HG02623 (cell line): ENCODE measurements at regions not wholly inside any gene's neighbourhood (a gene's known extent, or its start where the extent isn't known, plus 50 kb on each side); places are given as distances from the start of the nearest gene placed in this dataset.
"Not testable (repeated sequence)": the region's sequence is repeated elsewhere in the genome, so short reads cannot be mapped to it uniquely, and the experiment has no call there.

Experiments
- ATAC-seq: cut with Tn5 transposase; IDR thresholded peaks from one replicate; pipeline ENCODE4 v1.9.1; 2021; ENCODE audit warnings: moderate library complexity; ENCODE audit not compliant: unreplicated experiment

DNA sequence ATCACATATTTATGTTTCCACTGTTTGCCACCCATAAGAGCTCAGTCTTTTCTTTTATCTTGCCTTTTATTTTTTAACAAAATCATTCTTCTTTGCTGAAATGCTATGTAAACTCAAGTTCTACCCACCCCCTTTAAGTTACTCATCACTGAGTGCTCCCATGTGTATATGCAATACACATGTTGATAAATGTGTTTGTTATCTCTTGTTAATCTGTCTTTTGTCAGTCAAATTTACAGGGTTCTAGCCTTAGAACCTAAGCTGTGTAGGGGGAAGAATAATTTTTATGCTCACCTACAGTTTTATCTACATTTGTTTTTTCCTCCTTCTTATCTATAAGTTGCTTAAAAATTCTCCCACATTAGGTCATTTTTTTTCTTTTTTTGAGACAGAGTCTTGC, 1195.9 kb downstream of the ROBO2 start:
- no peak for ATAC-seq

DNA sequence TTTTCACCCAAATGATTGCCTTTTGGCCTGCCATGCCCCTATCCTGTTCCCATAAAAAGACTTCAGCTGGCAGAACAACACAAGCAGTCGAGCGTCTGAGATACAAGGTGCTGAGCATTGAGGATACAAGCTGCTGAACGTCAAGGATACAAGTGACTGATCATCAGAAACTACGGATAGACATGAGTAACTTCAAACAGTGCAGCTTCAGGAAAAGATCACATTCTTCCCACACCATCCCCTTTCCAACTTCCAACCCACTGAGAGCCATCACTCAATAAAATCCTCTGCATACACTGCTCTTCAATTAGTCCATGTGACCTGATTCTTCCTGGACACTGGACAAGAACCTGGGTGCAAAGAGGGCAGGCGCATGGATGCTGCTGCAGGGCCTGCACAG, 1198.9 kb downstream of the ROBO2 start:
- ATAC-seq, result no peak

DNA sequence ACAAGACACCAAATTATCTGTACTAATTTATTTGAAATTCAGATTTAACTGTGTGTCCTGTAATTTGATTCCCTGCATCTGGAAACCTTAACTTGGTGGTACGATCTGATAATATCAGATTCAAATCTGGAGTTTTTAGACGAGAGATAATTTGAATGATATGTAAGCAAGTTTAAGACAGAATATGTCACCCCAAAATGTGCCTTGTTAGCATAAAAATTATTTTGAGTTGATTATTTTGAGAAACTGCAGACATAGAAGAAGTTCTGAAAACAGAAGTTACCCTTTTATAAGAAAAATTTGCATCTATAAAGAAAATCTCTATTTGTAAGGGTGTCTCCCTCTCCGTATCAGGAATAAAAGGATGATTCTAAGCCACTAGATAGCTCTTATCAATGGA, 1202.8 kb downstream of the ROBO2 start:
- no peak for ATAC-seq

DNA sequence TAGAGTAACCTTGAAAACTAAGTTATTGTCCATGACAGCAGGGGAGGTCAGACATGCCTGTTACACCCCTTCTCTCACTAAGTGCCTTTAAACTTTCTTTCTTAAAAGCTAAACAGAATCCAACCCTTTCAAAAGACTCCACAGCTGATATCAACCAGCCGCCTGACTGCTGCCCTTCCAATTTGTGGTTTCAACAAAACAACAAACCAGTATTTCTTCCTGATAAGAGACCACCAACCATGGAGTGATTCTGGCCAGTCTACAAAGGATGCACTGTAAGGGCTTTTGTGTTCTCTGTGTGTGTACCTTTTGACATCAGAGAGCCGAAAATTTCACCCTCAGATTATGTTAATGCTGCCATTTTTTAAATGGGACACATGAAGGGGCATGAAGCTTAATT, 1204.2 kb downstream of the ROBO2 start:
- no peak for ATAC-seq

DNA sequence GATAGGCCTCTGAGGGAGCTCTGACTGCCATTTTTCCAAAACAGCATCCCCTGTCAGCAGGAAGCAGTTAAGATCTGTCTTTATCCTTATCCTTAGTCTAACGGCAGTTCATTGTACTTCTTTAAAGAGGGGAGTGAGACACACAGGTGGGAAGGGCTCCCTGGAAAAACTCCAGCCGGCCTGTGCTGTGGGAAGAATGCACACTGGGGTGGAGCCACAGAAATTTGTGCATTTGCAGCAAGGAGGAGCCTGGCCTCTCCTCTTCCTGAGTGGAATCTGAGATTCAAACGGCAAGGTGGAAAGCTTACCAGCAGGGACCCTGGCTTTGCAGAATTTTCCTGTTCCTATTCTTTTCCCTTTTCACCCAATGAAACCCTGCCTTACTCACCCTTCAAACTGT, 1209.4 kb downstream of the ROBO2 start:
- no peak for ATAC-seq

DNA sequence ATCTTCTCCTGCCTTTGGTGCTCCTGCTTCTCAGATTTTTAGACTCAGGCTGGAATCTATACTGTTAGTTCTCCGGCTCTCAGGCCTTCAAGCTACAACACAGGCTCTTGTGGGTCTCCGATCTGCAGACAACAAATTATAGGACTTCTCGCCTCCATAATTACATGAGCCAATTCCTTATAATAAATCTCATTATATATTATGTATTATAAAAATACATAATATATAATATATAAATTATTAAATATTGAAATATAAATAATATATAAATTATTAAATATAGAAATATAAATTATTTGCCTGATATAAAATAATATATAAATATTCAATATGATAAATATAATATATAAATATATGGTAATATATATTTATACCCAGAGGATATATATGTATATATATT, 1214.0 kb downstream of the ROBO2 start:
- ATAC-seq, result no peak

DNA sequence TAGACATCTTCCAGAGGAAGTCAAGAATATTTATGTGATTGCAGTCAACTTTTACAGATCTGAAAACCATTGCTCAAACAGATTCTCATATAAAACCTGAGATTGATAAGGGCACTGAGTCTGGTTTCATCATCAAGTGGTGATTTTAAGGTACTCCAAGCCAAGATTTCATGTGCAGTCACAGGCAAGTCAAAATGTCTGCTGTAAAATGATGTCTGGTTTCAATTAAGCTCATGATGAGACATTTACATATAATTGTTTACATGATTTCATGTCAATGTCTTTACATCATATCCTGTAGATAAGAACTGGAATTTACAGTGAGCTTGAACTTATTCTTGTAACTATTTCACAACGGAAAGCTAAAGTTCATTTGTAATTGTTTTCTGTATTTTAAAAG, 1215.5 kb downstream of the ROBO2 start:
- no peak for ATAC-seq

DNA sequence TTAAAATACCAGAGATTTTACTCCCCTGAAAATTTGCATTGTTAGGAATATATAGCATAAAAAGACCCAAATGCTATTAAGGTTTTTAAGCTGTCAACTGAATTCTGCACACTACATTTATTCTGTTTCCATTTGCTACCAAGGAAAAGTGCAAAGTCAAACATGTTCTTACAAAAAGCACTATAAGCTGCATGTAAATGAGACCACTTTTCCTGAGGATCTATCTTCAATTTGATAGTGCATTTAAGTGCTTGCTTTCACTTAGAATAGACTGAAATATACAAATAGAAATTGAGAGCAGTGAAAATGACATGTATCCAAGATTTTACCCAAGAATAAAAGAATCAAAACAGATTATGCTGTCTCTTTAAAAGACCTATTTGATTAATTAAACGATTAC, 1216.2 kb downstream of the ROBO2 start:
- no peak for ATAC-seq

DNA sequence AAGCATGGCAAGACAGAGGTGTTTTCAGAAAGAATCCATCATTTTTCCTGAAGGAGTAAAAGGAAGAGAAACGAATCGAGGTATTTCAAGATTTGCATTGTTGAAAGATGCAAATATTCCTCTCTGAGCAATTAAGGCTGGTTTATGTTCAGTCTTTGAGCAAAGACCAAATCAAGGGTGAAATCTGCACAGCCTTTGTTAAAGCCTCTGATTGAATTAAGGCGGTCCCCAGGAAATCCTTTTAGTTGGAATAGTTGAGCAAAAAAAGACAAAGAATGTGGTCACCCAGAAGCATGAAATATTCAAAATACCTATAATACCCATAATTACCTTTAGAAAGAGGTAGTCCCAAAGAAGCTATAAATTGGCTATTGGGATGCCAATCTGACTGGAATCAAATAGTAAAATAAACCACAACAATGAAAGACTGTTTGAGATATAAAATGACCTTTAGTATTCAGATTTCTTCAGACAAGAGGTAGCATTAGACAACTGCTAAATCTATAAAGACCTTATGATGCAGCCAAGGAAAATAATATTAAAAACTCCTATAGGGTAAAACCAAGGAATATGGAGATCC, 1218.1 kb downstream of the ROBO2 start:
- ATAC-seq, result no peak

DNA sequence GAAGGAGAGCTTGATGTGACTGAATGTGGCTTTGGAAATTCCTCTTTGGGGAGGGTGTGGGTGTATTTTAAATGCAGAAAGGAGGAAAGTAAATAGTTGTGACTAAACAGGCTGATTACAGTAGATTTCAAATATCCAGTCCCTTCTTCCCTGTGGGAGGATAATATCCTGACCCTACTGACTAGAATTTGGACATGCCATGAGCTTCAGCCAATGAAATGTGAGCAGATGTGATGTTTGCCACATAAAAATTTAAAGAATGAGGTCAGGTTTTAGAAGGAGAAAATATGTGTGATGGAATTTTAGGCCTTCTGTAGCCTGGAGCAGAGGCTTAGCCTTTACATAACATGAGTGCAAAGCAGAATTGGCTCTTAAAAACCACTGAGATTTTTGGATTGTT, 1218.9 kb downstream of the ROBO2 start:
- ATAC-seq, result no peak

DNA sequence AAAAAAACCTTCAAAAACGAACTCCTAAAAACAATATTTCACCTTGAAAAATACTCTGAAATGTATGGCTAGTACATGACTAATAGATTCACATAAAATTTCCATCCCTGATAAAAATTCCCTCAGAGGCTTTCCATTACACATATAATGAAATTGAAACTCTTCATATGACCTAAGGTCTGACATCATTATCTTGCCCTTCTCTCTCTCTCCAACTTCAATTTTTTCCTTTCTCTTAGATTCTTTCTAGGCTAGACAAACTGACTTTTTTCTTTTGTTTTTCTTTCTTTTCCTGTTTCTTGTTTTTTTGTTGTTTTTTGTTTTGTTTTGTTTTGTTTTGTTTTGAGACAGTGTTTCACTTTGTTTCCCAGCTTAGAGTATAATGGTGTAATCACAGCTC, 1220.5 kb downstream of the ROBO2 start:
- ATAC-seq, result no peak

DNA sequence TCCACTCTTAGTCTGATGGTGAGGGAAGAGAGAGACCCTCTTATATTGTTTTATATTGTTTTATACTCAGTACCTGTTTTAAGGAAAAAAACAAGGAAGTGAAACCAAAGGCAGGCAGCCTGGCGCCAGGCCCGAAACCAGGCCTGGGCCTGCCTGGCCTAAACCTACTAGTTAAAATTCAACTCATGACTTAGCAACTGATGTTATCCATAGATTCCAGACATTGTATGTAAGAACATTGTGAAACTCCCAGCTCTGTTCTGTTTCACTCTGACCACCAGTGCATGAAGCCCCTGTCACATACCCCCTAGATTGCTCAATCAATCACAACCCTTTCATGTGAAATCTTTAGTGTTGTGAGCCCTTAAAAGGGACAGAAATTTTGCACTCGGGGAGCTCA, 1226.7 kb downstream of the ROBO2 start:
- not testable (repeated sequence) for ATAC-seq

DNA sequence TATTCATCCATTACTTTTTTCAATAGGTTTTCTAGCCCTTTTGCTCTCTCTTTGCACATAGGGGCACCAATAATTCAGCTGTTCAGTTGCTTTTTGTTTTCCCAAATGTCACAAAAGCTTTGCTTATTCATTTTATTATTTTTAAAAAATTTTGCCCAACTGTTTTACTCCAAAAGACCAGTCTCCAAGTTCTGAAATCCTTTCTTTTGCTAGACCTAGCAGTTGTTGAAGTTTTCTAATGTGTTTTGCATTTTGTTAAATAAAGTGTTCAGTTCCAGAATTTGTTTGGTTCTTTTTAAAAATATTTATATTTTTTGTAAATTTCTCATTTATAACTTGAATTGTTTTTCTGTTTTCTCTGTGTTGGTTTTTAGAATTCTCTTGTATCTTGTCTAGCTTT, 1227.3 kb downstream of the ROBO2 start:
- ATAC-seq, result no peak

DNA sequence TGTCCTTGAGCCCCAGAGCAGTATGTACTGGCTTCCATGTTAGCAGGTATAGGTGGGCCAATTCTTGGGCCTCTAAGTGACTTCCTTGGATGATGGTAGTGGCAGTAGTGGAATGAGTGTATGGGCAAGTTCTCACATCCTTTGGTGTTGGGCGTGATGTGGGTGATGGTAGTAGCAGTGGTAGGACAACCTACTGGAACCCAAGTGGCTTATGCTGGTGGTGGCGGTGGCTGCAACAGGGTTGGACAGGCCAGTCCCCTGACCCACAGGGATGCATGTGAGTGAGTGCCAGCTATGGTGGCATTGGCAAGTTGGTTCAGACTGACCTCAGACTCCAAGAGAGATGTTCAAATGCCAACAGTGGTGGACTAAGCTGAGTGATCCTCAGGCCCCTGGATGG, 1228.2 kb downstream of the ROBO2 start:
- ATAC-seq, result no peak

DNA sequence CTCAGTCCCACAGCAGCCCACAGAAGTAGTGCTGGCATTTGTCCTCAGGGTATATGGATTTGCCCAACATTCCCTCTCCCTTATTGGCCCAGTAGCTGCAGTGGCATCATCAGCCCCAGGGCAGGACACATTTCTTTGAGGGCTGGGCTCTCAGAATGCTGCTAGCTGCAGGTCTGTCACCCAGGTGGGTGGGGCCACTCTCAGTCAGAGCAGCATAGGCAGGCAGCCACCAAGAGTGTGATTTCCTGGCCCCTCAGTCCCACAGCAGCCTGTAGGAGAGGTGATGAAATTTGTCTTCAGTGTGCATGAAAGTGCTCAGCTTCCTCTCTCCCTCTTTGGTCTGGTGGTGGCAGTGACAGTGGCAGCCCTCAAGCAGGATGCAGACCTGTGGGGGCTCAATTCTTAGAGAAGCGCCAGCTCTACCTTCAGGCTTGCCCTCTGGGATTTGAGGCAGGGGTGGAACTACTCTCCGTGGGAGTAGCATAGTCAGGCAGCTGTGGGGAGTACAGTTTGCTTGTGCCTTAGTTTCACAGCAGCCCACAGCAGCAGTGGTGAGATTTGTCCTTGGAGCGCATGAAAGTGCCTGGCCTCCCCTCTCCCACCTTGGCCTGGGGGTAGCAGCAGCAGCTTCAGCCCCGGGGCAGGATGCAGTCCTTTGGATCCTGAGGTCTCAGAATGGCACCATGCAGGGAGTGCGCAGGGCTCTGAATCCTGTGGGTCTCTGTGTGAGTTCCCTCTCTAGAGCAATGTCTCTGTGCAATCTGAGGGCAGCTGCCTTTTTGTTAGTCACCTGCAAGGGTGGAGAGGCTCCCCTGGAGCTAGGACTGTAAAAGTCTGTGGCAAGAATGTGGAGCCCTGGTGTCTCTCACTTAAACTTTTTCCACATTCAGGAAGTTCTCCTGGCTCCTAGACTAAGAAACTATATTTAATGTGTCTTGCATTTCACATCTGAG, 1229.1 kb downstream of the ROBO2 start:
- no peak for ATAC-seq

DNA sequence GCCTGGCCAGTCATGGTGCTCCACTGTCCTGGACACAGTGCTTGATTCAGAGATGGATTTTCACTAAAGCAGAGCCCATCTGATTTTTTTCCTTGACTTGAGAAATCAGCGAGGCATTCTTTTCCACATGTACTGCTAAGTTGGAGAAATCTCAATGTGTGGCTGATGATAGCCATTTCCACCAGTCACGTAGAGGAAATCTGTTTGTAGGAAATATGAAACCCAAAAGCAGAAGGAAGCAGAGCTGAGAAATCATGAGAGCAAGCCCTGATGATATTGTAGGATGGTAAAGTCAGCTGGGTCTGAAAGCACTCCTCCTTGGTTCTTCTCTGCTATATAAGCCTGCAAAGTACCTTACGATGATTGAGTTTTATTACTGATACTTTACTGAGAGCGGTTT, 1233.4 kb downstream of the ROBO2 start:
- ATAC-seq, result no peak

DNA sequence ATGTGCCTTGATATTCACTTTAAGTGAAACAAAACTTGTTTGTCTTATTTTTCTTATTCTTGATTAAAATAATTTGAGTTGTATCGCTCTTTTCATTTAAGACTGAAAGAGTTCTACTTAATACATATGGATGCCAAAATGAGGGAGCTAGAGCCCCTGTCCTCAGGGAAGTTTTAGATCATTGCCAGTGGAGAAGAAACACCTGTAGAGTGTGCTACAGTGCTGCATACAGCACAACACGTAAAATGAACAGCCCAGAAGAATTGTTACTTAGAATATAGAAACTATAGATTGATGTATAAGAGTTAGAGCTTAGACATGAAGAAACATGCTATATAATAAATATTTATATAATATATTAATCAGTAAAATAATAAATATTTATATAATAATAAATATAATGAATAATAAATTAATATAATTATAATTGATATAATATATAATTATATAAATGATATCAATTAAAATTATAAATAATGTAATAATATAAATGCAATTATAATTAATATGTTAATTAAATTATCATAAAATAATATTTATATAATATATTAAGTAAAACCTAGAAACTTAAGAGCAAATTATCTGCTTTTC, 1234.7 kb downstream of the ROBO2 start:
- no peak for ATAC-seq

DNA sequence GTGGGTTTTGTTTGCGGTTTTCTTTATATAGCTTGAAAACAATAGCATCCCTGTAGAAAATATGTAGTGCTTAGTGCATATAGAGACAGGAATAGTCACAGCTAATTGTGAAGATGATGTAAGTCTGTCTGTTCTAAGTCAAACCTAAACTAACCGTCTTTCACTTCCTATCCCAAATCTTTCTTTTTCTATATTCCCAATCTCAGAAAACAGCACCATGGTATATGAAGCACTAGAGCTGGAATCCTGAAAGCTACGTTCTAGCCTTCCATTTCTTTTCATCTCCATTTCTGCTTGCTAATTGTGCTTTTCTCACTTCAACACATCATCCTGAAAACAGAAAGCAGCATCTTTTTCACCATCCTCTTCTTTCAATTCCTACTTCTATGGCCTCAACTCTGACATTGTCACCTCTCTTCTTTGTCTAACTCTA, 1235.5 kb downstream of the ROBO2 start:
- ATAC-seq, result no peak

DNA sequence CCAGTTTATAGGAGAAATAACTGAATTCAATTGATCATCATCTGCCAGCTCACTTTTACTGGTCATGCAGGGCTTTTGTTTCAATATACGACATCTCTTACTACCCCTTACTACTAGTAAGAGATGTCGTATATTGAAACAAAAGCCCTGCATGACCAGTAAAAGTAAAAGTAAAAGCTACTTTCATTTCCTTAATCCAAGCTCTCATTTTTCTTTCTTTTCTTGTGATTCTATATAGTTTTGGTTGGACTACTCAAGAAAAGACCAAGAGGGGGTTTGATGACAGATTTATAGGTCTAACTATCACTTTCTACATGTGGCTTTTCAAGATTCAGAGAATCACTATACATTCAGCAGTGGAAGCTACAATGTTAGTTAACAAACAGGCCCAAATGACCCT, 1237.3 kb downstream of the ROBO2 start:
- no peak for ATAC-seq

DNA sequence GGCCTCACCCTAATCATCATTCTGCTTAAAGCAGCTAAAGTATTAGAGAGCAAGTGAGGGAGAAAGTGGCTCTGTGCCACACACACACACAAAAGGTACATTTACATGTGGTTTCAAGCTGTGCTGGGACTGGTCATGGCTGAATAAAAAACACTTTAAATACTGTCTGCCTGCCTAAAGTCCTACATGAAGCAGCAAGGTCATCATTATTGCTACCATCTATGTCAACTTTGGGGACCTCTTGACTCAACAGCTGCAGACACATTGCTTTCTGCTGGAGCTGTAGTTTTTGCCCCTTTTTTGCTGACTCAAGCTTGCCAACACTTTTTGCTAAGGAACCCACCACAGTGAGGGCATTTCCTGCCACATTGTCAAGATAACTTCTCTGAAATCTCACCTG, 1237.9 kb downstream of the ROBO2 start:
- no peak for ATAC-seq

DNA sequence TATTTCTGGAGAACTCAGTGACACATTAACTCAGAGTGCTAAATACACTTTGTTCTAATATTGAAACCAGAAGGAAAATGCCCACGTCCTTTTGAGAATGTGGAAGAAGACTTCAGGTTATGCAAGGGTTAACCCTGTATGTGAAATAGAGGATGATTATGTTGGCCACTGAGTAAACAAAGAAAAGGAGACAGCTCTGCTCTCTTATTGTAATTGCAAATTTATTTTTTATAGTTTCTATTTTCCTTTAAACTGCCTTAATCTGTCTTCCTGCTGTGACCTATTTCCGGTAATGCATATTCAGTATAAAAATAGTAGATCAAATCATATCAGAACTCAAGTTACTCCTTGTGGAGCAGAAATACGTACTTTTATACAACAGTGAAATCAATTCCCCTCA, 1239.2 kb downstream of the ROBO2 start:
- ATAC-seq, result no peak

DNA sequence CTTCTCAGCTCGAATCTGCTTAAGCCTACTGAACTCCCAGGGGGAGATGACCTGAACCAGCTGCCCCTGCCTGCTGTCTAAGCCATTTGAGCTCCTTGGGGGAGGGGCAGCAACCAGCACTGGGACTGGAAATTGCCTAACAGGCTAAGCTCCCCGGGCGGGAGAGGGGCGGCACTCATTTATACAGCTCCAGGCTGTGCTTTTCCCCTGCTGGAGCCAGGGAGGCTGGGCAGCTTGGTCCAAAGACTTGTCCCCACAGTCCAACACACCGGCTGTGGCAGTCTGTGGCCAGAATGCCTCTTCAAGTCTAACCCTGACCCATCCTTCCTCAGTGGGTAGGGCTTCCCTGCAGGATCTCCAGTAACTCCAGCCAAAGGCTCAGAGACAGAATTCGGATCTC, 1241.5 kb downstream of the ROBO2 start:
- no peak for ATAC-seq
